ENCODE measurements at regions not wholly inside any gene's neighbourhood (a gene's known extent, or its start where the extent isn't known, plus 50 kb on each side); places are given as distances from the start of the nearest gene placed in this dataset.

DNA sequence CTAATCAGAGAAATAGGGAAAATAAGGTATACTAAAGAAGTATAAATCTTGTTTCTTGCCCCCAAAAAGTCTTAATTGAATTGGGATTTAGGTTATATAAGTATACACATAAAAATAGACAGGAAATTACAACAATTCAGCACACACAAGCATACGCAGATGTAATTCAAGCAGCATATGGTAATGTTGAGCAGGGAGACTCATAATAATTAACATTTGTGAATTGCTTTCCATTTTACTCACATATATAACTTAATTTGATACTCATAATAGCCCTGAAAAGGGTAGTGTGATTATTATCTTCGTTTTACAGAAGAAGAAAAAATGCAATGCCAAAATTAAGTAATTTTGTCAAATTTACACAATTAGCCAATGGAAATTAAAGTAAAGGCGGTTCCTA is 313.5 kb upstream of the ECI2 start:
- peaks cover 0 to 7% of the 10 kb centered on the region in 2 donors for H3K9me3 ChIP-seq (ENCODE audit: control insufficient read depth in 1 of 2, low read length in 2 of 2)
- H3K36me3 ChIP-seq (ENCODE audit: control insufficient read depth in 1 of 2, insufficient read depth in 2 of 2, low read length in 2 of 2), result no peaks in the 10 kb centered on the region
- H3K27me3 ChIP-seq (ENCODE audit: low read depth, low read length), result no peaks in the 10 kb centered on the region
- no peaks in the 10 kb centered on the region for H3K4me1 ChIP-seq (ENCODE audit: control insufficient read depth in 1 of 2, insufficient read depth in 2 of 2, low read length in 2 of 2)
- H3K27ac ChIP-seq (ENCODE audit: low read length), result no peak overlapping the region
- H3K4me3 ChIP-seq (ENCODE audit: low read depth in 1 of 2, low read length in 2 of 2), result no peak overlapping the region

DNA sequence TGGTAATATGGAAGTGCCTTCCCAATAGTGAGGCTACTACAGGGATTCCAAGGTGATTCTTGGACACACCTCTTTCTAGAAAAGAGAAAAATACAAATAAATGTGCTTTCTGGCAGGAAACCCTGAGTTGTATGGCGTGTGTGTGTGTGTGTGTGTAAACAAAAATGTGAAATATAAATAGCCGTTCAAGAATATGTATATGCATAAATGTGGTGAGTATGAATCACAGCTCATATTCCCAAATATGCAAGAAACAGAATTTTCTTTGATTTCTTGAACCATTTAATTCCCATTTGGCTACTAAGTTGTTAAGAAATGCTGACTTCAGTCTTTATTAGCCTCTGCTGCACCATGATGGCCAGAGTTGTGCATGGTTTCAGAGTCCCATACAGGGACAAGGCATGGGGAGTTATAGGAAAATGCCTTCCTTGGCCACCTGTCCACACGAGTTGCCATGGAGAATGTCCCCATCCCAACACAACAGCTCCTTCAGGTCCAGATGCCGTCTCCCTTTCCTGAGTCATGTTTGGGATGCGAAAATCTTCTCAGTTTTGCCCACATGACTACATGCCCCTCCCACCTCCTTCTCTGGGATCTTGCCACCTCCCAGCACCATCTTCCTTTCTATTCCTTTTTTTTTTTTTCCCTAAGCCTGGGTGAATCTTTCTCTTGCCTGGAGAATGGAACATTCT is 312.4 kb upstream of the ECI2 start:
- H3K4me1 ChIP-seq (ENCODE audit: control insufficient read depth in 1 of 2, insufficient read depth in 2 of 2, low read length in 2 of 2), result no peaks in the 10 kb centered on the region
- H3K9me3 ChIP-seq (ENCODE audit: control insufficient read depth in 1 of 2, low read length in 2 of 2), result peaks cover 0 to 7% of the 10 kb centered on the region in 2 donors
- no peak overlapping the region for H3K27ac ChIP-seq (ENCODE audit: low read length)
- H3K4me3 ChIP-seq (ENCODE audit: low read depth in 1 of 2, low read length in 2 of 2), result no peak overlapping the region
- no peaks in the 10 kb centered on the region for H3K36me3 ChIP-seq (ENCODE audit: control insufficient read depth in 1 of 2, insufficient read depth in 2 of 2, low read length in 2 of 2)
- no peaks in the 10 kb centered on the region for H3K27me3 ChIP-seq (ENCODE audit: low read depth, low read length)

DNA sequence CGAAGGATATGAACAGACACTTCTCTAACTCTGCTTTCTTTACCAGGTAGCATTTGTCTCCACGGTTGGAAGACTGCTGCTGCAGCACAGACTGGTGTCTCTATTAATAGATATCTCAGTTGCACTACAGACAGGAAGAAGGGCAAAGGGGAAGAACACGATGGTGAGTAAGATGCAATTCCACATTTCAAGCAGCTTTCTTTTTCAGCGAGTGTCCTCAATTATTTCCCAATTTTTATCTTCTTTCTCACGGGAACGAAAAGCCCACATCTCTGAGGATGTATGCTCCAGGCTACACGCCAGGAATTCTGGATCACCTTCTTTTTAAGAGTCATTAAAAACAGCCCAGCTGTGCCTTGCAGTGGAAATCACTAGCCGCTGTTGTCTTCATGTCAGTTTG is 311.6 kb upstream of the ECI2 start:
- H3K27ac ChIP-seq (ENCODE audit: low read length), result no peak overlapping the region
- H3K27me3 ChIP-seq (ENCODE audit: low read depth, low read length), result no peaks in the 10 kb centered on the region
- no peaks in the 10 kb centered on the region for H3K36me3 ChIP-seq (ENCODE audit: control insufficient read depth in 1 of 2, insufficient read depth in 2 of 2, low read length in 2 of 2)
- no peak overlapping the region for H3K4me3 ChIP-seq (ENCODE audit: low read depth in 1 of 2, low read length in 2 of 2)
- H3K4me1 ChIP-seq (ENCODE audit: control insufficient read depth in 1 of 2, insufficient read depth in 2 of 2, low read length in 2 of 2), result no peaks in the 10 kb centered on the region
- H3K9me3 ChIP-seq (ENCODE audit: control insufficient read depth in 1 of 2, low read length in 2 of 2), result peaks cover 0 to 1% of the 10 kb centered on the region in 2 donors

DNA sequence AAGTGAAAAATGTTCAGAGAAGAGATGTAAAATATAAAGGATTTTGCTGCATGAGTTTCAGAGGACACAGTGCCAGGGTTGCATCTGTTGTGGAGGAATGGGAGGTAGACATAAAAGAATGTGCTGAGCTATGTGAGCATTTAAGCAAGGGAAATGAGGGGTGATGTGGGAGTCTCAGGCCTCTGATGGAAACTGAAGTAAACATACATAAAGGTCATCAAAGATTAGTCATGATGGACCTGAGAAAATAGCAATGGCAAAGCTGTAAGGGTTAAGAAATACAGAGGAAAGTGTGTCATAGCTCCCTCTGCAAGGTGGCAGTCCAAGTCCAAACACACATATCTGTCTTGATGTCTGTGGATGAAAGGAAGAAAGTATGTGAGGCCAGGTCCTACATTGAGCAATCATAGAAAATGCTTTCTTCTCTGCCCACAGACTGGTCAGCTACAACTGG is 306.6 kb upstream of the ECI2 start:
- Histone ChIP-seq H3K4me1 (ENCODE audit: control insufficient read depth in 1 of 2, insufficient read depth in 2 of 2, low read length in 2 of 2) (no peaks in the 10 kb centered on the region), H3K9me3 (ENCODE audit: control insufficient read depth in 1 of 2, low read length in 2 of 2) (no peaks in the 10 kb centered on the region)

DNA sequence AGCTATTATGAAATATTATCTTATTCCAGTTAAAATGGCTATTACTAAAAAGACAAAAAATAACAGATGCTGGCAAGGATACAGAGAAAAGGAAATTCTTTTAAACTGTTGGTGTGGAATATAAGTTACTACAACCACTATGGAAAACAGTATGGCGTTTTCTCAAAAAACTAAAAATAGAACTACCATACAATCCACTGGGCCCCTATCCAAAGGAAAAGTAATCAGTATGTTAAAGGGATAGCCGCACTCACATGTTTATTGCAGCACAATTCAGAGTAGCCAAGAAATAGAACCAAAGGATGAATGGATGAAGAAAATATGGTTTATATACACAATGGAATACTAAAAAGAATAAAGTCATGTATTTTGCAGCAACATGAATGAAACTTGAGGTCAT is 303.8 kb upstream of the ECI2 start:
- Histone ChIP-seq H3K4me3 (ENCODE audit: low read depth in 1 of 2, low read length in 2 of 2) (no peak overlapping the region), H3K27me3 (ENCODE audit: low read depth, low read length) (no peaks in the 10 kb centered on the region), H3K27ac (ENCODE audit: low read length) (no peak overlapping the region), H3K36me3 (ENCODE audit: control insufficient read depth in 1 of 2, insufficient read depth in 2 of 2, low read length in 2 of 2) (no peaks in the 10 kb centered on the region), H3K9me3 (ENCODE audit: control insufficient read depth in 1 of 2, low read length in 2 of 2) (no peaks in the 10 kb centered on the region), H3K4me1 (ENCODE audit: control insufficient read depth in 1 of 2, insufficient read depth in 2 of 2, low read length in 2 of 2) (no peaks in the 10 kb centered on the region)

More for the DNA sequence above, 306.6 kb upstream of the ECI2 start:
- H3K27me3 ChIP-seq (ENCODE audit: low read depth, low read length), result no peaks in the 10 kb centered on the region
- H3K36me3 ChIP-seq (ENCODE audit: control insufficient read depth in 1 of 2, insufficient read depth in 2 of 2, low read length in 2 of 2), result no peaks in the 10 kb centered on the region
- H3K27ac ChIP-seq (ENCODE audit: low read length), result no peak overlapping the region
- no peak overlapping the region for H3K4me3 ChIP-seq (ENCODE audit: low read depth in 1 of 2, low read length in 2 of 2)

DNA sequence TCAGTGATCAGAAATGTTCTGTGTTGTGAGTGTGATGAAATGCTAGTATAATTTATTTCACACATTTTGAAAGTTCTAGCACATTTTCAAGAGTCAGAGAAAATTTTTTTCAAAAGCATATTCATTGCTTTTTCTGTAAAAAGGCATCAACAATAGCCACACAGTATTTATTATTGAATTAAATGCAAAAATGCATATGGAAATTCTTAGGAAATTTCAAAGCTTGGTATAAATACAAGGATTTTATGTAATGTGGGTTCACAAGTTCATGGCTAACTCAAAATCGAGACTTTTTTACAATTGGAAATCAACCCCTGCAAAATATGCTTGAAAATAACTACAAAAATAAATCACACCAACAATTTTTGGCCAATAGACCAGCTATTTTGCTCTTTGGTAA is 302.0 kb upstream of the ECI2 start:
- Histone ChIP-seq H3K36me3 (ENCODE audit: control insufficient read depth in 1 of 2, insufficient read depth in 2 of 2, low read length in 2 of 2) (no peaks in the 10 kb centered on the region), H3K4me3 (ENCODE audit: low read depth in 1 of 2, low read length in 2 of 2) (no peak overlapping the region), H3K27ac (ENCODE audit: low read length) (no peak overlapping the region), H3K9me3 (ENCODE audit: control insufficient read depth in 1 of 2, low read length in 2 of 2) (no peaks in the 10 kb centered on the region), H3K27me3 (ENCODE audit: low read depth, low read length) (no peaks in the 10 kb centered on the region), H3K4me1 (ENCODE audit: control insufficient read depth in 1 of 2, insufficient read depth in 2 of 2, low read length in 2 of 2) (no peaks in the 10 kb centered on the region)

DNA sequence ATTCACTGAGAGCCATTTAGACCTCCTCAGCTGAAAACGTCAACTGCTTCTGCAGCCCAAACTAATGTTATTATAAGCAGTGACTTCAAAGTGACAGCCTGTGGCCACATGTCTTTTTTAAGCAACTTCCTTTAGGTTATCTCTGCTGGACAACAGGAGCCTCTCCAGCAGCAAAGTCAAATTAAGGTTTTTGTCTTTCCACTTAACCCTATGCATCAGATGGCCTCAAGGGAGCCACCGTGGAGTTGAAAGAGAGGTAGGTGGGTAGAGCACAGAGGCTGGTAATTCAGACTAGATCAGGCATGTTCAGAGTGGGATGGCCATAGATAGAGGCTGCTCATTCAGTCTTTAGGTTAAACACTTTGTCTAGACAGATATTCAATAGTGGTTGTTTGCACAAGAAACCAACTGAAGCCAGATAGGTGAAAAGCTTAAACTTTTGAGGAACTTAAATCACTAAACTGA is 300.6 kb upstream of the ECI2 start:
- H3K27me3 ChIP-seq (ENCODE audit: low read depth, low read length), result no peaks in the 10 kb centered on the region
- H3K27ac ChIP-seq (ENCODE audit: low read length), result no peak overlapping the region
- H3K36me3 ChIP-seq (ENCODE audit: control insufficient read depth in 1 of 2, insufficient read depth in 2 of 2, low read length in 2 of 2), result no peaks in the 10 kb centered on the region
- H3K9me3 ChIP-seq (ENCODE audit: control insufficient read depth in 1 of 2, low read length in 2 of 2), result no peaks in the 10 kb centered on the region
- H3K4me1 ChIP-seq (ENCODE audit: control insufficient read depth in 1 of 2, insufficient read depth in 2 of 2, low read length in 2 of 2), result no peaks in the 10 kb centered on the region
- H3K4me3 ChIP-seq (ENCODE audit: low read depth in 1 of 2, low read length in 2 of 2), result no peak overlapping the region

DNA sequence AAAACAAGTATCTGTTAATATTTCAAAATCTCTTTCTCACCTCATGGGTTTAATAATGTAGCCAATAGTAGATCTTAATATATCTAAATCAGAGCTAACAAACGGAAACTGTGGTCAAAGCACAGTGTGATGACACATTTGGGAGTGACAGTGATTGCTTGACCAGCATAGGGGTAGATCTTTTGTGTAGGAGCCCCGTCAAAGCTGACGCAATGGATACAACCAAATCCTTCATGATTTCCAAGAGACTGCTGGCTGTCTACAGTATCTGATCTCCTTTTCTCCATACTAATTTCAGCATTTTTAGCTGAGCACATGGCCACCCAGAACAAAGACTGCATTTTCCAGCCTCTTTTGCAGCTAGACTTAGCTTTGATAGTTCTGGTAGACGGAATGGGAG is 299.3 kb upstream of the ECI2 start:
- Histone ChIP-seq H3K4me3 (ENCODE audit: low read depth in 1 of 2, low read length in 2 of 2) (no peak overlapping the region), H3K4me1 (ENCODE audit: control insufficient read depth in 1 of 2, insufficient read depth in 2 of 2, low read length in 2 of 2) (no peaks in the 10 kb centered on the region), H3K27me3 (ENCODE audit: low read depth, low read length) (no peaks in the 10 kb centered on the region), H3K9me3 (ENCODE audit: control insufficient read depth in 1 of 2, low read length in 2 of 2) (peaks cover 0 to 7% of the 10 kb centered on the region in 2 donors), H3K36me3 (ENCODE audit: control insufficient read depth in 1 of 2, insufficient read depth in 2 of 2, low read length in 2 of 2) (no peaks in the 10 kb centered on the region), H3K27ac (ENCODE audit: low read length) (no peak overlapping the region)

DNA sequence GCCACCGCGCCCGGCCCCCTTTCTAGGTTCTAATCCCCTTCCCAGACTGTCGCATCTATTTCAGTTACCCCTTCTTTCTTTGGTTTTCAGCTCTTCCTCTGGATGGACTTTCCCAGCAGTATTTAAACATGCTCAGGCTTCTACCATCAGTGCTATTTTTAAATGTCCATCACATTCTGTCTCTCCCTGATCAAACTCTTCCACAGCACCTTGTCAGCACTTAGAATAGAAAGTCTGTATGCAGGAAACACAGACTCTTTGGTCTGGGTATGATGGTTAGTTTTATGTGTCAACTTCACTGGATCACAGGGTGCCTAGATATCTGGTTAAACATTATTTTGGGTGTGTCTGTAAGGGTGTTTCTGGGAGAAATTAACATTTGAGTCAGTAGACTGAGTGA is 297.8 kb upstream of the ECI2 start:
- H3K4me3 ChIP-seq (ENCODE audit: low read depth in 1 of 2, low read length in 2 of 2), result no peak overlapping the region
- no peaks in the 10 kb centered on the region for H3K4me1 ChIP-seq (ENCODE audit: control insufficient read depth in 1 of 2, insufficient read depth in 2 of 2, low read length in 2 of 2)
- peaks cover 0 to 11% of the 10 kb centered on the region in 2 donors for H3K9me3 ChIP-seq (ENCODE audit: control insufficient read depth in 1 of 2, low read length in 2 of 2)
- H3K27ac ChIP-seq (ENCODE audit: low read length), result no peak overlapping the region
- H3K27me3 ChIP-seq (ENCODE audit: low read depth, low read length), result no peaks in the 10 kb centered on the region
- no peaks in the 10 kb centered on the region for H3K36me3 ChIP-seq (ENCODE audit: control insufficient read depth in 1 of 2, insufficient read depth in 2 of 2, low read length in 2 of 2)

DNA sequence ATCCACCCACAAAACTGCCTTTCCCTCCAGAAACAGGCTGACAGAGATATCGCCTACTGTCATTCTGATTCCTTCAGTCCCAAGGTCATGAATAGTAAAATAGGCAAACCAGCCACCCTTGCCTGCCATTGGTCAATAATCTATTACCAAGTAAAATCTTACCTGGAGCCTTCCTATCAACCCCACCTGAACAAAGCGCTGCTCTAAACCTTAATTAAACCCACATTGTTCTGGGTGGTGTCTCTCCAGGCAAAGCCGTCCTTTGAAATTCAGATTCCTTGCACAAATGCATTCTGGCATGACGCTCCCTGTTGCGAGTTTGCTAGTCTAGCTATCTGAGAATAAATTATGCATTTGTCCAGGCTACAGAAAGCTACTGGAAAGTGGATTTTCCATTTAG is 291.6 kb upstream of the ECI2 start:
- Histone ChIP-seq H3K27ac (ENCODE audit: low read length) (no peak overlapping the region), H3K36me3 (ENCODE audit: control insufficient read depth in 1 of 2, insufficient read depth in 2 of 2, low read length in 2 of 2) (no peaks in the 10 kb centered on the region), H3K4me3 (ENCODE audit: low read depth in 1 of 2, low read length in 2 of 2) (no peak overlapping the region), H3K4me1 (ENCODE audit: control insufficient read depth in 1 of 2, insufficient read depth in 2 of 2, low read length in 2 of 2) (no peaks in the 10 kb centered on the region), H3K9me3 (ENCODE audit: control insufficient read depth in 1 of 2, low read length in 2 of 2) (peaks cover 0 to 15% of the 10 kb centered on the region in 2 donors), H3K27me3 (ENCODE audit: low read depth, low read length) (no peaks in the 10 kb centered on the region)

DNA sequence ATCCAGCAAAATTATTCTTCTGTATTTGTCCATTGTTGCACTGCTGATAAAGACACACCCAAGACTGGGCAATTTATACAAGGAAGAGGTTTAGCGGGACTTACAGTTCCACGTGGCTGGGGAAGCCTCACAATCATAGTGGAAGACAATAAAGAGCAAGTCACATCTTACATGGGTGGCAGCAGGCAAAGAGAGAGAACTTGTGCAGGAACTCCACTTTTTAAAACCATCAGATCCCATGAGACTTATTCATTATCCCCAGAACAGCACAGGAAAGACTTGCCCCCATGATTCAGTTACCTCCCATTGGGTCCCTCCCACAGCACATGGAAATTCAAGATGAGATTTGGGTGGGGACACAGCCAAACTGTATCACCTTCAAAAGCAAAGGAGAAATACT is 286.5 kb upstream of the ECI2 start:
- no peak overlapping the region for H3K27ac ChIP-seq (ENCODE audit: low read length)
- H3K36me3 ChIP-seq (ENCODE audit: control insufficient read depth in 1 of 2, insufficient read depth in 2 of 2, low read length in 2 of 2), result no peaks in the 10 kb centered on the region
- no peaks in the 10 kb centered on the region for H3K27me3 ChIP-seq (ENCODE audit: low read depth, low read length)
- H3K4me1 ChIP-seq (ENCODE audit: control insufficient read depth in 1 of 2, insufficient read depth in 2 of 2, low read length in 2 of 2), result no peaks in the 10 kb centered on the region
- no peak overlapping the region for H3K4me3 ChIP-seq (ENCODE audit: low read depth in 1 of 2, low read length in 2 of 2)
- peaks cover 0 to 4% of the 10 kb centered on the region in 2 donors for H3K9me3 ChIP-seq (ENCODE audit: control insufficient read depth in 1 of 2, low read length in 2 of 2)

All from muscle layer of duodenum (tissue), 2 donors.